HPDE6-E6E7 (cell line): ENCODE measurements at regions not wholly inside any gene's neighbourhood (a gene's known extent, or its start where the extent isn't known, plus 50 kb on each side); places are given as distances from the start of the nearest gene placed in this dataset.
"Not testable (repeated sequence)": the region's sequence is repeated elsewhere in the genome, so short reads cannot be mapped to it uniquely, and the experiment has no call there.

Experiments used
- DNase-seq: peaks from one replicate; pipeline ENCODE4 v3.0.0; 2011; ENCODE audit warnings: missing footprints; ENCODE audit errors: extremely low spot score

DNA sequence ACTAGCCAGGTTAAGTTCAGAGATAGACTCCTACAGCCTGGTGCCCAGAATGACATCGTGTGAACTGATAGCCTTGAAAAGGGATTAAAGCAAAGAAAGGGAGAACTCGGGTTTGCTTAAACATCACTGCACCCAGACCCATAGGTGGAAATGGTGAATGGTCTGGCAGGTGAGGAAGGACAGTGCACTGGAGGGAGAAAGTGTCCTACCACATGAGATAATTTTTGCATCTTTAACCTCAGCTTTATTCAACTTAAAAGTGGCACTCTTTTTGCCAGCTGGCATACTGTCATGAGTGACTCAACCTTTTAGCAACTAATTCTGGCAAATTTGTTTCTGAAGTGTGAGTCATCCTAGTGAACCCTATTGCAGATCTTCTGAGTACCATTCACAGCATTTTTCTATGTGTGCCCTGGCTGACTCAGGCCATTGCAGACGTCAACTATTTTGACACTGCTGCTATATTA lies 53.0 kb upstream of the DAPP1 start:
- peak; percentile 80 for DNase-seq

DNA sequence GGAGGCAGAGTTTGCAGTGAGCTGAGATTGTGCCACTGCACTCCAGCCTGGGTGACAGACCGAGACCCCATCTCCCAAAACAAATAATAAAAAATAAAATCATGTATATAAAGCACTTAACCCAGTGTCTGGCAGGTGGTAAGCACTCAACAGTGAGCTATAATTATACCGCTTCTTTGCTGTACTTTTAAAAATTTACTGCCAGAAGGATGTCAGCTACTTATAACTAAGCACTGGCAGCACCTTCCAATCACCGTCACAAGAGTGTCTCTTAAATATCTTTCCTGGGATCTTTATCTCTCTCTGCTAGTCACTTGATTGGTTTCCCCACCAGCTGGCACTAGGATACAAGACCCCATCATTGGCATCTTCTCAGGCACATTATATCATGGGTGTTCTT lies 53.9 kb upstream of the DAPP1 start:
- no peak for DNase-seq

DNA sequence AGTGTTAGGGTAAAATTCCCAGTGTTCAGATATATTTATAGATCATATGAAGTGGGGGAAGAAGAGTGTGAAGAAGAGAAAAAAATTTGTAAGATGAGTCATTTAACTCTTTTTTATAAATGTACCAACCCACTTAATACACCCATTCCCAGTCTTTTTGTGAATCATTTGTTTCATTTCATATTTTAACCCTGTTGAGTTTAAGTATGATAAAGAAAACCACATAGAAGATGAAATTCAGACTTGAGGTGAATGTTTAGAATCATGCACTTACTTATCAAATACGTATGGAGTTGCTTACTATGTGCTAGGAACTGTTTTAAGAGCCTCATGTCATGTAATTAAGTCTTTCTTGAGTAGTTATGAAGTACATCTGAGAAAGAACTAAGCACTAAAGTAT lies 56.6 kb upstream of the DAPP1 start:
- DNase-seq = no peak

DNA sequence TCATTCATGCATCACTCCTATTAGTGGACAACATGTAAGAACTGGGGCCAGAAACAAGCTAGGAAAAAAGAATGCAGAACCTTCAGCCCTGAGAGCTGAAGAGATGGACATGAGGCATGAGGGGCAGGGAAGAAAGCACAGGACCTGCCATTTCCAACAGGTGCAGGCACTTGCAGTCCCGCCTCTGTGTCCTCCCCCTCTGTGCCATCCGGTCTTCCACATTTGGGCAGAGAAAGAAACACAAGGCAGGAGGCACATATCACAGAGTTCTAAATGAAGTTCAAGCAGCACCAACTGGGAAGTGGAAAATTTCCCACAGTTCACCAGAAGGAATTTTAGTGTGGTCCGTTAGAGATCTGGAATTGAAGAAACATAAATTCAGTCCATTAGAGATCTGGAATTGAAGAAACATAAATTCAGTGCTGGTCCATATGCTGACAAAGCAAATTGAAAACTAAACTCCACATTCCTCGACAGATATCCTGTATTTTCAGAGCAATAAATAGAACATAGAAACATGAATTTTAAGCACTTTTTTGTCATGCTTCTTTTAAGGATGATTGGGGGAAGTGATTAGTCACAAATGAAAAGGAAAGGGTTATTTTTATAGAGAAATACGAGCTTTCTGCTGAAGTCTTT lies 57.2 kb upstream of the DAPP1 start:
- DNase-seq = no peak

DNA sequence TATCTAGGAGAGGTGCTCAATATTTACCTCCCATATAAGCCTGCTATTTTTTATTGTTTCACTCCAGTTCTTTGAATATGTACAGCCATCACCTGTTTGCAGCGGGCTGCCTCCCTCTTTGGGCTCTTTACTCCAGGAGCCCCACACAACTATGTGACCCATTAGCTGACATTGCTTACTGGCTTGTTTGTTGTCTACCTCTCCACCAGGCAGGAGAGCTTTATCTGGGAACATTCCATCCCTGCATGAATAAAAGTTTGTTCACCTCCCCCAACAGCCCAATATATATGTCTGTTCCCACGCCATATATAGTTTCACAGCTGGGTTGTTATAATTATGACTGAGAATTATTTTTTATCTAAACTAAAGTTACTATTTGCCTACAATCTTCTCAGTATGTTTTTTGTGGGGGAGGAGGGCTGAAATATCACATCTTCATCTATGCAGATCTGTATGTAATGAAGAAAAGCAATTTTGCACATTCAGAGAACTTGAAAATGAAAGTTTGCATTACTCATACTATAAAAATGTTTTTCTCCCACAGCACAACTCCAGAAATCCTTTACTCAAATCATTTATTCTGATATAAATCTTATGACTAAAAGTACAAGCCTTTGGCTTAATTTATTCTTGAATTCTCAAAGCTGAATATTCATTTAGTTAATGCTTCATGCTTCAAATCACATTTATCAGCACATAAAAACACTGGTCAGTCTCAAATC lies 61.2 kb upstream of the DAPP1 start:
- DNase-seq = no peak

DNA sequence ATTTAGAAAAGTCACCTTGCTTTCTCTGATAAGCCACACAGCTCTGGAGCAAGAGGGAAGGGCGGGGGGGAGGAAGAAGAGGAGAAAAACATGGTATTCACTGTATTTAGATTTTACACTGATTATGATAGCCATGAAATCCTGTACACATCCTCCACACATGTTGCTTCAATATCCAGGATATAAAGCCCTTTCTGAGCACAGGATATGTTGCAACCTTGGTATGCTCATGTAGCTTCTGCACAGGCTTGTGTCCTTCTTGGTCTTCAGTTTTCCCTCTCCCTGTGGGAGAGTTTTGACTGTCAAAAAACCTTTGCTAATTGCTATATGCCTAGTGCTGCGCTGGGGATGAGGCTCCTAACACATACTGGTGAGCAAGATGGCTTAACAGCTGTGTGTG lies 61.9 kb upstream of the DAPP1 start:
- DNase-seq = no peak

DNA sequence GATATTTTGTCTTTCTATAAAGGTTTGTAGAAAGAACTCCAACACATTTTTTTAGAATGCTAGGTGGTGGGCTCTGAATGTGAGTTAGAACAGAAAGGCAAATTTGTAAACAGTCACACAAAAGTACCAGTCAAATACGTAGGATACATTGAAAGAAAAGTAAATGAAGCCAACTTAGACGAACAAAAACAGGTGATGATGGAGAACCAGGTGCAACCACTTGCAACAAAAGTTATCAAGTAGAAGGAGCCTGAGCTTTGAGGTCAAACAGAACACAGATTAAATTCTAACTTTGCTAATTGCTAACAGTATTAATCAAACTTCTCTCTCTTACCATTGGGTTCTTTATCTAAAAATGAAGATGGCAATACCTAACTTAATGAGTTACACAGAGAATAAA lies 62.7 kb upstream of the DAPP1 start:
- no peak for DNase-seq

DNA sequence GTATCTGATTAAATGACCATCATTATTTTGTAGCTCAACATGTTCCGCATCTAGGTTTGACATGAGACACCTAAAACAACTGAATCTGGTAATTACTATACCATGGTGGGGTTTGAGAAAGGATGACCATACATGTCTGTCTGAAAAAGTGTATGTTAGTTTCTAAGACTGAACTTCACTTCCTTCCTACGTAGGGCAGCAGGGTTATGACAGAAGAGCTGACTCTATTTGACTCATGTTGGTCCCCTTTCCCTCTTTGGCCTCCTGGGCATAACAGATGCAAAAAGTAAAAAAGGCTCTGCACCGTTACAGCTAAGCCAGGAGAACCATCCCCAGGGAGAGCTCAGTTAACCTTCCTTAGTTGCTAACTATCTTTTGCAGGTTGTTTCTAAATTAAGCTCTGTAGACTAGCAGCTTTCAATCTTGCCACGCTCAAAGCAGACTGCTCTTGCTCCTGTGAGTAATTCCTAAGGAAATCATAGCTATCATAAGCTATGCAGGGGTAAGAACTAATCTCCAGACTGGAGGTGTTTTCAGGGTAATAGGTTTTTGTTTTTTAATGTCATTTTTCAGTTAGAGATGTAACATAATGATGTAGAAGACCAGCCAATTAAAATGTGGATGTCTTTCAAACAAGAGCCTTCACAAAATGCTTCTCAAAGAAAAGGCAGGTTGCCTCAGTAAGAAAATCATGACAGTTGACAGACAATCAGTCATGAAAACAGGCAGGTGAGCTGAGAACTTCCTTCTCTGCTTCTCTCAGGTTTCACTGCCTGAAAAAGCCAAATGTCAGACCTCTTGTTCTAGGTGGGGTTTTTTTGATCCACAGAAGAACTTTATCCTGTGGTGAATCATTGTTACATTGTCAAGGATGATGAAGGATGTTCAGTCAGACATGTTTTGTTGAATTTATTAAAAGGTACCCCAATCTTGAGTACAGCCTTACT lies 66.9 kb upstream of the DAPP1 start:
- DNase-seq = no peak

DNA sequence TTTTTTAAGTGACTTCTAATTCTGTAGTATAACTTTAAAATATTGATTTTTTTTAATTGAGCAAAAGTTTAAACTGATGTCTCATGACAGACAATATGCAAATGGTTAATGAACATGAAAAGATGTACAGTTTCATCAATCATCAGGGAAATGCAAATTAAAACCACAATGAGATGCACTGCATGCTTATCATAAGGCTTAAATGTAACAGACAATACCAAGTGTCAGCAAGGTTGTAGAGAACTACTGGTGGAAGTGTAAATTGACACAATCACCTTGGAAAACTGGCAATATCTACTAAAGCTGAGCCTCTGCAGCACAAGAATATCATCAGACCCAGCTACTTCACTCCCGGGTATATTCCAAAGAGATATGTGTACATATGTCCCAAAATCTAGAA lies 70.2 kb upstream of the DAPP1 start:
- DNase-seq = no peak

DNA sequence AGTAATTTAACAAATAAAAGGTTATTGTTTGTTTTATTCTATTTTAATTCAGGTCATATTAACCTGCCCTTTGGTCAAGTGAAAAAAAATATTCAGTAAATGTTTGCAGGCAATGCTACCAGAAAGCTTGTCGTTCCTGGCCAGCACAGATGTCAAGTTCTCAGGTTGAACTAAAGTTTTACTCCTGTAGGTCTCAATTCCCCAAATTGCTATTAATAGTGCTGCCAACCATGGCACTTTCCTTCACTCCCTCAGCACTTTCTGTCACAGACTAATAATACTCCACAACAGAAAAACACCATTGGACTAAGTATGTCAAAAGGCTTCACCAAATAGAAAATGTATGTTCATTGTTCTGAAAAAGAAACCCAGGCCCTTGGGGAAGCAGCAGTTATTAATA lies 79.2 kb upstream of the C4orf54 start:
- no peak for DNase-seq

DNA sequence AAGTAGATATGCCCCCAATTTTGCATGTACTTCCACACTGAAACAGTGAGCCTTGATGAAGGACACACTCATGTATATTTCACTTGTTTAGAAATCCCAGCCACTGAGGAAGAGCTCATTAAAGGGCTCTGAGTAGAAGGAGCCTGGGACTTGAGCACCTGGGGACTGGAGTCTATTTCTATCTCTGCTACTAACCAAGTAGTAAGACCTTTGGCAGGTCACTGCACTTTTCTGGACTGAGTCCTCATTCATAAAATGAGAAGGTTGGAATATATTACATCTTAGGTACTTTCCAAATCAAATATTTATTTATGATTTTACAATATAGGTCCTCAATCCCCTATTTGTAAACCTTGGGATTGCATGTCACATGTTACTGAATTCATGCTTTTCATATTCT lies 78.2 kb upstream of the C4orf54 start:
- no peak for DNase-seq

DNA sequence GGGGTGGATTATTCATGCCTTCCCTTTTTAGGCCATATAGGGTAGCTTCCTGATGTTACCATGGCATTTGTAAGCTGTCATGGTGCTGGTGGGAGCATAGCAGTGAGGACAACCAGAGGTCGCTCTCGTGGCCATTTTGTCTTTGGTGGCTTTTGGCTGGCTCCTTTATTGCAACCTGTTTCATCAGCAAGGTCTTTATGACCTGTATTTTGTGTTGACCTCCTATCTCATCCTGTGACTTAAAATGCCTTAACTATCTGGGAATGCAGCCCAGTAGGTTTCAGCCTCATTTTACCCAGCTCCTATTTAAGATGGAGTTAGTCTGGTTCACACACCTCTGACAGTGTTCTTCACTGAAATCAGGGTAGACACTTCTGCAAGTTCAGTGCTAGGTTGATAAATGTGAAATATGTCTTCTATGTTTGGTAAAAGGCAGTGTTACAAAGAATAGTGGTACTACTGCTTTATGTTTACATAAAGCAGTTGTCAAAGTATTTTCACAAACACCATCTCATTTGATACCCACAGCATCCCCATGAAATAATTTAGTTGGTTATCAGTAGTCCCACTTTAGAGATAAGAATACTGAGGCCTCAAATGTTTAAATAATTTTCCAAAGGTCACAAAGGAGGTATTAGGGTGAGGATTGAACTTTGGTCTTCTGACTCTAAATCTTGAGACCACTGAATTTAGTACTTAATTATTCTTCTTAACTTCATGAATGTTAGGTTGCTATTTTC lies 77.1 kb upstream of the C4orf54 start:
- DNase-seq = no peak

DNA sequence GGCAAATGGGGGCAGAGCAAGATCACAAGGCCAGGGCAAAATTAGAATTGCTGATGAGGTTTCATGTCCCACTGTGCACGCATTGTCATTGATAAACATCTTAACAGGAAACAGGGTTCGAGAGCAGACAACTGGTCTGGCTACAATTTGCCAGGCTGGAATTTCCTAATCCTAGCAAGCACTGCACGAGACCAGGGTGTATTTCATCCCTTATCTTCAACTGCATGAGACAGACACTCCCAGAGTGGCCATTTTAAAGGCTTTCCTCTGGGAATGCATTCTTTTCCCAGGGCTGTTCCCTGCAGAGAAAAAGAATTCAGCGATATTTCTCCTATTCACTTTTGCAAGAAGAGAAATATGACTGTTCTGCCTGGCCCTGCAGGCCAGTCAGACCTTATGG lies 75.8 kb upstream of the C4orf54 start:
- DNase-seq = not testable (repeated sequence)

DNA sequence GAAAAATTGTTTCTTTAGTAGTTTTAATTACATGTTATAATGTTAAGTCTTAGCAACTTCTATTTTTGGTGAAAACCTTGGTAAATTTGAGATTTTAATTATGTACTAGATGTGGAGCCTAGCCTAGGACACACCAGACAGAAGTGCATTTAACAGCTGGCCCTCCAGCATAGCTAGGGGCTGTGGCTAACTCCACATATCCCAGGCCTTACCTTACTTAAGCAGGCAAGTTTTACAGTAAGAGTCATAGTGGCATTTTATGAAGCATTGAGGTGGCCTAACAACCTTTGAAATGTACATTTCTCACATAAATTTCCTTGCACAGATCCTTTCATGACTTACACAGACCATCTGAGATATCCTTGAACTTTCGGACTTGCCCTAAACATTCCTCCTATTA lies 71.6 kb upstream of the C4orf54 start:
- DNase-seq = no peak

DNA sequence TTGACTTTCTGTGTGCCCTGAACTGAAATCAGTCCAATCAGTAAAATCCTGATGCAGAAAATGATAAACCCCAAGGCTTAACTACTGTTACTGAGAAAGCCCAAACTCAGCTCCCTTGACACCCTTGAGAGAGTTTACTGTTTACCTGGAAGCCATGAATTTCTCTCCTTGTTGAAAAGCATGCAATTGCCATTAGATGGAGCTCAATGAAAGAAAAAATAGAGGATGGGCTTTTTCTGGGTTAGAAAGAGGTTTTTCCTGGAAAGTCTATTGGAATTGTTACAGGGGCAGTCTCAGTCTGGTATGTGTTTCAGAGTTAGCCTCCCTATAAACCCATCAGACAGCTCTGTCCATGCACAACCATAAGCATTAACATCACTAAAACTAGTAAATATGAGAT lies 66.4 kb upstream of the C4orf54 start:
- no peak for DNase-seq

DNA sequence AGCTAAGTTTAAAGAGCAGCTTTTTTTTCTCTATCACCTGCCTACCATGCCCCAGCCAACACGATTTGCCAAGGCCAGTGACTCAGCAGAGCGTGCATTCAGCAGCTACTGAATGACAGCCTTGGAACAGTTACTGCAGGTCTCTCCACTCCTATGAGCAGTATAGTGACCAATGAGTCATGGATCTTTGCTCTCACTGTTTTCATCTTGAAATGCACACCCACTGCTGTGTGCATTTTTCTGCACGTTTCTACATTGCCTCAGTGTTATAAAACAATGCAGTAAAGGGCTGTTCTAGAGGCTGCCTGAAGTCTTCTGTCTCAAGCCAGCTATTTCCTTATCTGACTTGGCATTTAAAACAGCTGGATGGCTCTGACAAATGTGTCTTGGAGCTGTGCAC lies 66.0 kb upstream of the C4orf54 start:
- peak; percentile 86 for DNase-seq

DNA sequence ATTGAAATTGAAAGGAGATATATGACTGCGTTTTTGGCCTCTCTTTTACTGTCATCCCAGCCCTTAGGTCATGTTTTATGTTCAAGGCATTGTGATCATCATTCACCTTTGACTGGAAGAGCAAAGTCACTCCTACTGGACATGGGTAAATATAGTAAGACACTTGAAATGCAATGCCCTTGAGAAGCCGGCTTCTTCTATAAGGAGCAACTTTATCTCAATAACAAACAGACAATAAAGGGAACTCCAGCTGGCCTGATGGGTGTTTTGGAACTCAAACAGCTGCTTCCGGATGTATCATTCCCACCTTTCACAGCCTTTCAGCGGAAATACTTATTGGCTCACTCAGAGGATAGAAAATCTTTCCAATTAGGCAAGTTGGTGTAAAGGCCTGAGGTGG lies 65.1 kb upstream of the C4orf54 start:
- DNase-seq = no peak

DNA sequence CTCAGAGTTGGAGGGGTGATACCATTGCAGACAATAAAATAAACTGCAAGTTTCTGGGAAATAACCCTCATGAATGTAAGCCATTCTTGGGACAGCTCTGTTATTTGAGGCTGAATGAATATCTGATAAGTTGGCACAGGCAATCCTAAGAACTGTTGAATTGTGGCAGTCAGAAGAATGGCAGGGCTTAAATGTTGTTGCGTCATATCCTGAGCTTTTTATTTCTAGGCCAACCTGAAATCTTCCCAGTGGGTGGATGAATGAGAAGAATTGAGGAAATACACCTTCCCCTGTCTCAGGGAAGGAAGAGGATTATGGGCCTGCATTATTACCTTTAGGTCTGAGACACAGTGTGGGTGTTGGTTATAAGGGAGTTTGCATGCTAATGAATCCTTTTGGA lies 64.4 kb upstream of the C4orf54 start:
- DNase-seq = no peak

DNA sequence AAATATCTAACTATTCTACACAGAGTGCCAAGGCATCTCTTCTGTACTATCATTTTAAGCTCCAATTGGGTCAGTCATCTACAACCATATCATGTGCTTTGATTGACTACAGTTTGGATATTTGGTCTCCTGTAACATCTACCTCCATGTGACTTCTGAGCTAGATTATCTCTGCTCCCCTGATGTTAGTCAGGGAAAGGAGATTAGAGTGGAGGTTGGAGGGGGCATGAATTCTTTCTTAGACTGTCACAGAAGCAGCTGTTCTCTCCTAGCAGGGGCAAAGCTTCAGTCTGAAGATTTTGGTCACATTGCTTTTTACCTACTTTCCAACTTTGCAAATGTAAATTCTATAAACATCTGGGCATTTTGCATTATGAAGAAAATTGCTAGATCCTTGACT lies 62.6 kb upstream of the C4orf54 start:
- DNase-seq = no peak

DNA sequence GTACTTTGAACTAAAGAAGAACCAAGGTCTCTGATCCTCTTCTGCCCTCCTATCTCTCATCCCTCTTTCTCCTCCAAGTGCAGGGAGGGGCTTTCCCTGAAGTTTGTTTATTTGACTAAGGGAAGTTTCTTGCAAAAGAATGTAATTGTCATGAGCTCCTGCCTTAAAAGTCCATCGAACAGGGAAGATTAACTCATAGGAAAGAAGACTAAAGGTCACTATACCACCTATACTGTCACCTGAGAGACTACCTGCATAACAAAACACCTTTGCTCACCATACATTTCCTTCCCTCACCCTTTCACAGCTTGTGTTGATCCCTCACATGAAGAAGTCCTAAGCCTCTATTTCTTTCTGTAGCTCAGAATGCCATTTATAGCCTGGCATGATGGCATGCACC lies 59.4 kb upstream of the C4orf54 start:
- DNase-seq = no peak

DNA sequence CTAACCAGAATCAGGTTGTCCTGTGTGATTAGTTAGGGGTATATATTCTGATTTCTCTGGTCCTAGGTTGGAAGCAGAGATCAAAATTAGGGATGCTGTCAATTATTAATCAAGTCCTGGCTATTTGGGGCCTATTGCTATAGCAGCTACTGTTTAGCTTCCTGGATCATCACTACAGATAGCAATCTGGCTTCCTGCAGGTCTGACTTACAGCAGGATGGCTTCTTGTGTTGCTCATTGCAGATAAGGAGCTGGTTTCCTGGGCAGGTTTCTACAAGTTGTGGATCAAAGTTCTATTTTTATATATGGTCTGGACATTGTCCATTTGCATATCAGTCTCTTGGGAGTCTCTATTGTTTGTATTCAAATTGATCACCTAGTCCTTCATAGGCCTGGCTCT lies 57.7 kb upstream of the C4orf54 start:
- DNase-seq = no peak

DNA sequence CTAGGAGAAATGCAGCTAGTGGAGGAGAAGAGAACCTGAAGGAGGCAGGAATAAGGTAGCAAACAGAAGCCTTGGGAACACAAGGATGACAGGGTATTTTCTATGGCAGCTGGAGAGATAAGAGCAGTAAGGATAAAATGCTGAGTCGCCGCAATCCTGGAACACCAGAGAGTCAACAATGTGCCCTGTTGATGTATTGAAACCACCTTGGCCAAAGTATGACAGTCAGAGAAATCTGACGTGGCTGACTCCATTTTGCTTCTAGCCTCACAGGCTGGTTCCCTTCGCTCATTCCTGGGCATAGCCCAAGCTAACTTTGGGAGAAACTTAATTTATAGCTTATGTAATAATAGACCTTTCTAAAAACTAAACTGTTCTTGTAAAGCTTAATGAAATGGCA lies 56.6 kb upstream of the C4orf54 start:
- no peak for DNase-seq
